HG03196 (cell line): ENCODE measurements at regions not wholly inside any gene's neighbourhood (a gene's known extent, or its start where the extent isn't known, plus 50 kb on each side); places are given as distances from the start of the nearest gene placed in this dataset.
"Not testable (repeated sequence)": the region's sequence is repeated elsewhere in the genome, so short reads cannot be mapped to it uniquely, and the experiment has no call there.

ENCODE experiments used
- ATAC-seq: cut with Tn5 transposase; IDR thresholded peaks from one replicate; pipeline ENCODE4 v1.9.1; 2021; ENCODE audit not compliant: unreplicated experiment

DNA sequence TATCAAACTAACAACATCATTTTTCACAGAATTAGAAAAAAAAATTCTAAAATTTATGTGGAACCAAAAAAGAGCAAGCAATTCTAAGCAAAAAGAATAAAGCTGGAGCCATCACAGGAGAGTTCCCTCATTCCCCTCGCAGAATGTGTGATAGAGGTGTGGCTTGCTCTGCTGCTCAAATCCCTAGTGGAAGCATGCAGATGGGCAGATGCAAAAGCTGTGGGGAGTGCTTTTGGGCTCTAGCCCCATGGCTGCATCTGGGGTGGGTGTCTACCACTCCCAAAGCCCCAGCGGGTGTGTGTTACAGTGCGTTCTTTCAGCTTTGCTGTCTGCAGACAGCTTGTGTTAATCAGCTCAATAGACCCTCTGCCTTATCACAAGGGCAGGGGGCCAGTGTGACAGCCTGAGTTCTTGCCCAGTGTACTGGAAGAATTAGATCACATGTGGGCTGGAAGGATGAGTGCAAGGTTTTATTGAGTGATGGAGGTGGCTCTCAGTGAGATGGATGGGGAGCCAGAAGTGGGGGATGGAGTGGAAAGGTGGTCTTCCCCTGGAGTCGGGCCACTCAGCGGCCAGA is 575.9 kb upstream of the LRRN3 start:
- ATAC-seq, result not testable (repeated sequence)

DNA sequence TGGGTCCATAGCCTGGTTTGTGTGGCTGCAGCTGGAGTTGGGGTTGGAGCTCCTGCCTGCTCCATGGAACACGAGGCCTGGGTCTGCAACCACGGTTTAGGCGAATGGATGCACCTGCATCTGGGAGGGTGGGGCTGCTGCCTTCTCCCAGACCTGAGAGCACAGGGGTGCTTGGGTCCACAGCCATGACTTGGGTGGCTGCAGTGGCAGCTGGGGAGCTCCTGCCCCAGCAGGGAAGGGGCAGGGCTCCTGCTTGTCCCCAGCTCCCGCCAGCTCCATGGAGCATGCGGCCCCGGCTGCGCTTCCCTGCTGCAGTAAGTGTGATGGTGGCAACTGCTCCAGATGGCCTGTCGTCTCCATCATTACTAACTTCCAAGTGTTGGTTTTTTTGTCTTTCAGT is 571.1 kb upstream of the LRRN3 start:
- no peak for ATAC-seq

DNA sequence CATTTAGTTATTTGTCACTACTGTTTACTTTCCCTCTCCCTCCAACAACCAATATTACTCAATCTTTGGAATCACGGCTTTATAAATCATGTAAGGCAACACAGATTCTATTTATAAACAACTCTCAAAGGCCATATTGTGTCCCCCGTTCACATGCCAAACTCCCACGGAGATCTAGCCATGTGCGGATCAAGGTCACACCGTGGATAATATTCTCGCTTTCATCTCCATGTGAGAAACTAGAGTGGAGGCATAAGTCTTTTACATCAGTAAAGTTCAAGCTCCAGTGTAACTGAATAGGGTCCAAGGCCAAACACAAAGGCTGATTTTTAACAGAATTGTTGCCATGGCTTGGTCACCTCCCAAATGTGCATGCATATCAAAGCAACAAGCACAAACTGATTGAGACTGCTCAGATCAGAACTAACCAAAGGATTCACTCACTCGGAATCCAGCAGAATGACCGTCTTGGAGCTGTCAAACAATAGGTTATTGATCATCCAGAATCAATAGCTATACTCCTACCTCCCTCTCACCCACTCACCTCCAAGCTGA is 569.5 kb upstream of the LRRN3 start:
- no peak for ATAC-seq

DNA sequence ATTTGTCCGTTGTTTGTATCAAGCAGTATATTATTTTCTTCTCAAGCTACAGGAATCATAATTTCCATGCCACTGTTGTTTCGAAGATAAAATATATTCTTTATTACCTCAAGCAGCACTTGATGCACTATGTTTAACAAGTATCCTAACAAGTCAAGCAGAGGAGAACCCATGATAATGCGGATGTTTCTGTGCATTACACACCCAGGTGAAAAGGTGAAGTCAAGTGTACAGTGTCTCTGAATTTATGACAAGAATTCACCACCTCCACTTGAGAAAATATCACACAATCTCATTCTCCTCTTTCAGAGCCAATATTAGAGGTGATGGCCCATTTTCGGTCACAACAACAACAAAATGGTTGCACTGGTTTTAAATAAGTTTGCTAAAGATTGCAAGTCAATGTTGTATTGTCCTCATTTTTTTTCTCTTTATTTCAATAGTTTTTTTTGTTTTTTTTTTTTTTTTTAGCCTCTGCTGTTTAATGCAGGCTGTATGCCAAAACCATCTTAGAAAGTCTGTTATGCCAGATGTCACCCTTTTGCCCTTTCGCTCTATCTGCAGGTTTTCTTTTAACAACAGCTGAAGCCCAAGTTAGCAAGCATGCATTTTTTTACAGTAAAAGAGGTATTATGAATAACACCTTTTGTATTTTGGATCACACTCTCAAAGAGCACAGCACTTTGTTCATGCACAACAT is 568.7 kb upstream of the LRRN3 start:
- no peak for ATAC-seq

DNA sequence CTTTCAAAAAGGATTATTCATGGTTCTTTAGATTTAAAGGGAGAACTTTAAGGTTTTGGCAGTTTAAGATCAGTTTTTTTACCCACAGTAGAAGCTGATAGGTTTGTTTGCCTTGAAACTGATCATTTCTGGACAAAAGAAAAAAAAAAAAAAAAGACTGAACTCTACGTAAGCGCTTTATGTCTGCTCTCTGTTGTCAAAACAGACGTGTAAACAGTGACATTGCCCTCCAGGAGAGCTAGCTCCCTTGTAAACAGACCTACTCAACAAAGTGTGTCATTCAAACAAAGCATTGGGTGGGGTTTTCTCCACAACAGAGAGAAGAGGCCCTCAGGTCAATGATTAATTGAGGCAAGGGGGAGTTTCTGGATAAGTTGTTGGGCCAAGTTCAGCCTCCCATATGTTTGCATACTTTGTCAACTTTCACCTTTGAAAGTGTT is 568.1 kb upstream of the LRRN3 start:
- no peak for ATAC-seq

DNA sequence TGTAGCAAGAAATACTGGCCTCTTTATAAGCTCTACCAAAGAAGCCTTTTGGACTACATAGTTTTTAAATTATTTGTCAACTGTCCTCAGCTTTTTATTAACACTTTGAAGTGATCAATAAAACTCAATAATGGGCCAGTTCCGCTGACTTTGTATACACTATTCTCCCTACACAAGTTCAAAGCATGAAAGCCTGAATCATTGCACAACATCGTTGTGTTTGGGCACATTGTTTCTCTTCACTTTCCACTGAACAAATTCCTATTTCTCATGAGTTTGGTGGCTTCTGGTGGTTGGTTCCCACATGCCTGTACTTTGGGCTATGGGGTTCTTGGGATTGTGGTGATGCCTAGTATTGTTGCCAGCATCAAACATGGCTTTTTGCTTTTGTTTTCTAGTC is 561.8 kb upstream of the LRRN3 start:
- no peak for ATAC-seq

DNA sequence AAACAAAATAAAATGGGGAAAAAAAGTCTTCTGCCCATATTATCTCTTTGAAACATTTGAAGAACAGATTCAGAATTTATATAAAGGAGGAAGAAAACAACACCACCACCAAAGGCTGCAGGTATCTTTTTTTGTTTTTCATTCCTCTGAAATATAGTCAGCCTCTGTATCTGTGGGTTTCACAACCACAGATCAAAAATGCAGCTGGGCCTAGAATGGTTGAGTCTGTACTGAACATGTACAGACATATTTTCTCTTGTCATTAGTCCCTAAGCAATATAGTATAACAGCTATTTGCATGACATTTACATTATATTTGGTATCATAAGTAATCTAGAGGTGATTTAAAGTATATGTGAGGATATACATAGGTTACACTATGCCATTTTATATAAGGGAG is 559.7 kb upstream of the LRRN3 start:
- ATAC-seq, result no peak

DNA sequence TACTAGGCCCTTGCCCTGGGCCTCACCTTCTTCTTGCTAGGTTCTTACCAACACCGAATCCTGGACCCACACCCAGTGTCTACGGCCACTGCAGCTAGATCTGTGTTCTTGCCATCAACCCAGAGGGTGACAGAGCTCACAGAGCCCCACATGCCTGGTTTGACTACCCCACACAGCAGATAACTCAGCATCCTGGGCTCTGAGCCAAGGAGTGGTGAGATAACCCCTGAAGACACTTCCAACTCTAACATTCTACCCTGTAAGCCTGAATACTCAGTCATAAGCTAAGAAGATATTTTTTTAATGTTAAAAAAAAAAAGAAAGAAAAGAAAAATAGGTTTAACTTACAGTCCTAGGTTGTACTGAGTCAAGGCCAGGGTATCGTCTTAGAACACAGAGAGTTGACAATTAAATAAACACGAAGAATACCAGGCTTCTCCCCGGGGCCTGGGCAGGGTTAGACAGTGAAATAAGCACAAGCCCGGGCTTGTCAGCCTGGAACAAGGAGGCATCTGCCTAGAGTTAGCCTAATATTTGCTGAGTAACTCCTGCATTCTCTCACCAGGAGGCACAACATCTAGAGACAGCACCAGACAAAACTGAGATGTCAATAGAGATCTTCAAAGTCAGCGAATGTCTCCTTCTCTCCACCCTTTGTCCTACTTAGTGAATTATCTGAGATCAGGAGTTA is 556.5 kb upstream of the LRRN3 start:
- no peak for ATAC-seq

DNA sequence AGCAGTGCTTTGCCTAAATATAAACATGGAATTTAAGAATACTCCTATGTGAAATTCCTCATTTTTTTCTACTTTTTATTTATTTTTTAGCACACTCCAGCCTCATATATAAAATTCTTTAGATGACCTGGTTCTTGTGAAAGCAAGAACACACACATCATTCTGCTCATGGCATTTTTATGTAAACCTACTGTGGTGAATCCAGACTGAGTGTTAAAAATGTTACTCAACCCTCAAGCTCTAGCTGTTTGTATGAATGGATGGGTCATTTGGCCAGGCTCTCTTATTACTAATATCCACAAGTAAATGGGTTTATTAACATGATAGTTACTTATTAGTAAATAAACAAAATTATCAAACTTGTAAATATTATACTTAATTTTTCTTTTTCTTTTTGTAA is 551.7 kb upstream of the LRRN3 start:
- no peak for ATAC-seq

DNA sequence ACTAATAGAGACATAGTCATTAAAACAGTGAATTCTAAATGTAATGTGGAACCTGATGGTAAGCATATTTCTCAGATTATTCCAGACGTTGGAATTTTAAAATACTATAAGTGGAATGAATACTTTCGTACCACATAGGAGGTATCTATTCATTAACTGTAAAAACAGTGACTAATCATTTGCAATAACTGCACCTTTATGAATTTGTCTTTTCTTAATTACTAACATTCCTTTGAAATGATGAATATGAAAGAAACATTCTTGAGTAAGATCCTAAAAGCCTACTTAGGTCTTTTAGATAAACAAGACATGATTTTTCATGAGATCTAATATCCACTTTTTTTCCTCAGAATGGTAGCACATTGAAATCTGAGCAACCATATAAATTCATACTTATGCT is 549.0 kb upstream of the LRRN3 start:
- ATAC-seq, result no peak

DNA sequence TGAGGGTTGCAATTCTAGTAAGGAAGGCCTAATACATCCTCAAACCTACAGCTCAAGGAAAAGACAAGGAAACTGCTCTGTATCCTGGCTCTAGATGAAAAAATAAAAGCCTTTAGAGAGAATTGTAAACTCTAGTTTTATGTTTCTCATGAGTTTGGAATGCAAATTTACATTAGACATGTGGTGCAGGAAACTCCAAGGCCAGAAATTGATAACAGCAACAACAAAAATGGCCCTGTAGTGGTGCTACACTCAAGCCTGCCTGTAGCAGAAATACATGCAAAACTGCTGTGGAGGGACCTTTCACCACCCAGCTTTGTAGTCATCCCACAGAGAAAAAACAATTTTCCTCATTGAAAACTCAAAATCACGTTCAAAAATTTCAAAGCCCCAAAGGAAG is 546.7 kb upstream of the LRRN3 start:
- no peak for ATAC-seq

DNA sequence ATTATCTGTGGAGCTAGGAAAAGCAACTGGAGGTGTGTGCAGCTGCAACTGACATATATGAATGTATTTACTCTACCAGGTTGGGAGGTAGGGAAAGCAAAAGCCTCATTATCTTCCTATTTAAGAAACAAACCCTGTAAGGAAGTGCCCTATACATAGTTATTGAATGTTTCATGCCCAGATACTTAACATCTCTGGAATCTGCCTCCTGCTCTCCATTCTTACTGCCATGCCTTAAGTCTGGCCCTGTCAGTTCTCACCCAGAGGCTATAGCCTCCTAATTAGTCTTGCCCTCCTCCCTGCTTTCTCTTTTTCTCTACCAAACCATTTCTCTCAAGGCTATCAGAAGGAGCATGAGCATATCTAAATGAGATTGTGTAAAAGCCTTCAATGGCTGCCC is 542.6 kb upstream of the LRRN3 start:
- no peak for ATAC-seq

DNA sequence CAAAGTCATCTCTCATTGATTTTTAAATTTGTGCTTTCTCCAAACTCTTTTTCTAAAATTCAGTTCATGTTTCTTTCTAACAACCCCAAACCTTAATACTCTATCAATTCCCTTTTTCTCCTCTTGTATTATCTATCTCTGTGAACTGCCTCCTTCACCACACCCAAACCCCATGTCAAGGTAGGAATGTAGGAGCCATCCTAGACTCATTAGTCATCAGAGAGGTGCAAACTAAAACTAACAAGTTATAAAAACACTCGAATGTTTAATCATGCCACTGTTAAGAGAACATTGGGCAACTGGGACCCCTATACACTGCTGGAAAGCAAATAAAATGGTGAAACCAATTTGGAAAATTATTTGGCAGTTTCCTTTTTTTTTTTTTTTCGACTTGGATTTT is 533.8 kb upstream of the LRRN3 start:
- ATAC-seq, result no peak

DNA sequence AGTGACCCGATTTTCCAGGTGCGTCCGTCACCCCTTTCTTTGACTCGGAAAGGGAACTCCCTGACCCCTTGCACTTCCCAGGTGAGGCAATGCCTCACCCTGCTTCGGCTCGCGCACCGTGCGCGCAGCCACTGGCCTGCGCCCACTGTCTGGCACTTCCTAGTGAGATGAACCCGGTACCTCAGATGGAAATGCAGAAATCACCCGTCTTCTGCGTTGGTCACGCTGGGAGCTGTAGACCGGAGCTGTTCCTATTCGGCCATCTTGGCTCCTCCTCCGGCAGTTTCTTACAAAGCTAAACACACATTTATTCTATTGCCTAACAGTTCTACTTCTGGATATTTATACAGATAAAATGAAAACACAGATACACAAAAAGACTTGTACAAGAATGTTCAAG is 527.6 kb upstream of the LRRN3 start:
- ATAC-seq, result not testable (repeated sequence)

DNA sequence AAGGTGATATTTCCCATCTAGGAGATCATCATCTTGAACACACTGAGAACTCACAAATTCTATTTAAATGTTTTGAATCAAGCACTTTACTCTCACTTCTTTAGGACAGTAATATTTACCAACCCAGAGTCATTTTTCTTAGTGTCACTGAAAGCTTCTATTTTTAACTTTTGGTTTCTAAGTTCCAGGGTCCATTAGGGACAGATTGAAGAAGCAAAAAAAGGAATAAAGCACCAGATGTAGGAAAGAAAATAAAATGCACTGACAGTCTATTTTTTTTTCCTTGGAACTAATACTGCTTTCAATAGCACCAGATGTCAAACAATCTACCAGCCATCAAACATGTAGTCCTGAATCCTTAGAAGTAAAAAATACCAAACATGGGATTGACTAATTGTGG is 526.7 kb upstream of the LRRN3 start:
- ATAC-seq, result no peak

DNA sequence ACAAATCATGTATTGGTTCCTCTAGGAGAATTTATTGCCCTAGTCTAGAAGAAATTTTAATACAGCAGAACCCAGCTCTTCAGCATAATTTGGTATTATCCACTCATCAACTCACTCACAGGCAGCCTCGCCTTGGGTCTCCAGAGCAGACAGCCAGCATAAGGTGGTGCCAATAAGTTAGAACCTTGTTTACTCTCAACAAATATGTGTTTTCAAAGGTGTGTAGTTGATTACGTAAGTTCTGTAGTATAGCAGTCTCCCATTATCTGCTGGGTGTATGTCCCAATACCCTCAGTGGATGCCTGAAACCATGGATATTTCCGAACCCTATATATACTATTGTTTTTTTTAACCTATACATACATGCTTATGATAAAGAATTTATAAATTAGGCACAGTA is 522.5 kb upstream of the LRRN3 start:
- ATAC-seq, result no peak

DNA sequence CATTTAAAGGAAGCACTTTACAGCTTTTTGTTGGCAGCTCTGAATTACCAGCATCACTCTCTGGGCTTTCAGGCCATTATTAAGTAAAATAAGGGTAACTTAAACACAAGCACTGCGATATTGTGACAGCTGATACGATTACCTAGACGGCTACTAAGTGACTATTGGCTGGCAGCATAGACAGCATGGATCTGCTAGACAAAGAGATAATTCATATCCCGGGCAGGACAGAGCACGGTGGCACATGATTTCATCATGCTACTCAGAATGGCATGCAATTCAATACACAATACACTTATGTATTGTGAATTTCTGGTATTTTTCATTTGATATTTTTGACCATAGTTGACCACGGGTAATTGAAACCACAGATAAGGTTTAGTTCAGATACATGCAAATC is 522.0 kb upstream of the LRRN3 start:
- ATAC-seq, result no peak

DNA sequence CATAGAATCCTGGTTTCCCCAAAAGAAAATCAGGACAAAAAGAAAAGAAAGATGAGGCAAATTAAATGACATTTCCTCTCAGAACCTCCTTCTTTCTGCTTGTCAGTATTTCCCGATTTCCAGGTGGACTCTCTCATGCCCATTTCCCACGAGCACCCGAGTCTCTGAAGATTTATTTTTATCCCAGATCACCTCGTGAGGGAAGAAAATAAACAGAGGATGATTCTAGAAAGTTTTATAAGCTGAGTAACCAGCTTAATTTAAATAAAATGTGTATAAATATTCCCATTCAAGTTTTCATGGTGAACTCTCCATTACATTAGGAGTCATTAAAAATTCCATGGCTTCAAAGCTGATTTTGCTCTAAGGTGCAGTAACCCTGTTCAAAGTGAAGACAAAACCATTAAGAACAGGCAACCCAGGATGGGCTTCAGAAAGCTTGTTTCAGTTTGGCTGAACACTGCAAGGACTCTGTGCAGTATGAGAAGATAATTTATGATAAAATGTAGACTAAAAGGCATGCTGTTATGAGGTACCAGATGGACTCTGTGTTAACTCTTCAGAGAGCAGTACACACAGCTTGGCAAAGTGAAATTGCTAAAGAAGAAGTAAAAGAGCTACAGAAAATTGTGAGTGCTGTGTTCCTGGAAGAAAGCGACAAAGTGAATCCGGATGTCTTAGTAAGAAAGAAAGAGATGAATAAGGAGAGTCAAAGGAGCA is 521.3 kb upstream of the LRRN3 start:
- no peak for ATAC-seq

DNA sequence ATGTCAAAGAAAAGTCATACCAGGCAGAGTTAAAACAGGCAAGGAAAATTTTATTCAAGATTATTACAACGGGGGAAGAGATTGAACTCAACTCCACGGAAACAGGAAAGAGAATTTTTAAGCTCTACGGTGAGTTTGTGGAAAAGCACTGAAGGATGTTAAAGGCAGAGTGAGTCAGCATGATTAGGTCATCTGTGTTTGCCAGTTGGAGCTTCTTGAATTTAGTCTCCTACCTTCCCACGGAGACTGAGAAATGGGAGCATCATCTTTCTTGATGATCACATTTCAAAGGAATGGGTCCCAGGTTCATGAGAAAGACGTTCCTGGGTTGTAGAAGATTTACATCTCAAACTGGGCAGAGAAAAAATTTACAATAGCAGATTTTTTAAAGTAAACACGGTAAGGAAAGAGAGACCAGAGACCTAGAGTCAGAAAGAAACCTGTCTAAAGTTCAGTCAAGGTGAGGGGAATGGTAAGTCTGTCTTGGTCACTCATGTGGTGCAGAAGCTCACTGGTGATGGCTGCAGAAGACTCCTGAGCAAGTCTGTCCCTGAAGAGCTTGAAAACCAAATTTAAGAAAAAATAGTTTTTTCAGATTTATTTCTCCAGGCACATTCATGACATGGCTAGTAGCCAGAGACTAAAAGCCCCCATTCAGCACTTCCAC is 516.9 kb upstream of the LRRN3 start:
- no peak for ATAC-seq

DNA sequence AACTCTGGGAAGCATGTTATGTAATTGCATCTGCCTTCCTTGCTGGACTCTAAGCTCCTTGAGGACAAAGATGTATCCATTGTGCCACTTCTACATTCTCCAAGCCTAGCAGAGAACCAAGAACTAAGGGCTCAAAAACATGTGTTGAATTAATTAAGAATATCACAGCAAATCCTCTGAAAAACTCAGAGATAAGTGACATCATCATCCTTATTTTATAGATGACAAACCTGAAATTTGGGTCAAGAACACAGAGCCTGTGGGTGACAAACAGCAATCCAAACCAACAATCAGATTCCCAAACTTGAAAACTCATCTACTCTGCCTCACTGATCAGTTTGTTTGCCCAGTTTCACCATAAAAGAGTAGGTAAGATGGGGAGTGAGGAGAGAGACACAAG is 503.6 kb upstream of the LRRN3 start:
- no peak for ATAC-seq

DNA sequence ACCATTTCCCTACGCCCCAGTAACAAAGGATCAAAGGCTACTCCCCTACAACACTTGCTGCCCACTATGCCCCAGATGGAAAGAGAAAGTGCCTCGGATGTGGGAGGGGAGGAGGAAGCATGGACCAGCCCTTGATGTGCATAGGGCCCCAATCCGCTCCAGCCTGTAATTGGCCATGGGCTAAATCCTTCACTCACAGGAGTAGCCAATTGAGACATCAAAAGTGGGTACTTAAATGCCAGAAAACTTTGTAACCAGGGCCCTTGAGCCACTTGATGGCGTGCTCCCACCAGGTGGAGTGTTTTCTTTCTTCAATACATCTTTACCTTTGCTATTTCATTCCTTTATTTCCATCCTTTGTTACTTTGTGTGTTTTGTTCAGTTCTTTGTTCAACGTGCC is 500.5 kb upstream of the LRRN3 start:
- ATAC-seq, result no peak
